K562 (cell line): ENCODE measurements at regions not wholly inside any gene's neighbourhood (a gene's known extent, or its start where the extent isn't known, plus 50 kb on each side); places are given as distances from the start of the nearest gene placed in this dataset.

Source experiments
- ATAC-seq: fragments of 200-7000 bp; cut with Tn5 transposase; 3 replicates; pipeline ENCODE4 v1.9.1; 2020; ENCODE audit warnings: moderate library complexity
- BruUV-seq: library from RNA; stranded (reverse); fragments of 400-500 nt; replicated peaks from 2 replicates; lab custom pipeline; 2021; lab: Mats Ljungman, UMichigan
- CTCF ChIA-PET: fragments of 300-600 bp; formaldehyde crosslinking; extraction: SDS; loops from one replicate; lab custom pipeline; 2021; ENCODE audit warnings: low intra/inter-chr PET ratio; lab: Yijun Ruan, JAX
- POLR2A ChIA-PET: fragments of 300-600, 350-650 bp; sonication (Branson Sonifier 250); formaldehyde crosslinking; extraction: SDS; loops from one replicate; lab custom pipeline; 2021; ENCODE audit warnings: antibody characterized with exemption, inconsistent platforms; lab: Yijun Ruan, JAX
- DNase-seq, 4 experiments: peaks; one replicate each; pipeline versions ENCODE4 v3.0.0 to v3.0.0-alpha.2; 2011 to 2018; ENCODE audit warnings: low spot score in 3 of 4, mixed read lengths in 3 of 4; ENCODE audit errors: extremely low read depth in 1 of 4
- FAIRE-seq: peaks from 2 replicates; lab custom pipeline; 2011; peaks lifted over from hg19 to GRCh38; lab: Jason Lieb, UNC
- H2AFZ ChIP-seq: 2 replicates; pipeline ENCODE4 v1.6.0; 2011; ENCODE audit warnings: low read depth, low read length, control low read depth, inconsistent platforms
- H3K27ac ChIP-seq: fragments of 200-600 bp; 3 replicates; pipeline ENCODE4 v1.8.0; 2011; ENCODE audit warnings: low read depth, mild to moderate bottlenecking, control low read depth, inconsistent platforms, low read length, moderate library complexity, mixed read lengths; ENCODE audit errors: extremely low read depth
- H3K27me3 ChIP-seq, 2 experiments: fragments of 300-600 bp in 1 of 2; 2 replicates in 1 of 2; 3 replicates in 1 of 2; pipeline versions ENCODE4 v1.6.0 to v1.8.0; 2011; ENCODE audit warnings: inconsistent platforms in 2 of 2, low read length in 2 of 2, mild to moderate bottlenecking in 1 of 2, mixed read lengths in 1 of 2, moderate library complexity in 1 of 2; ENCODE audit not compliant: control insufficient read depth in 2 of 2, insufficient read depth in 2 of 2
- H3K36me3 ChIP-seq: fragments of 300-600 bp; 3 replicates; pipeline ENCODE4 v1.8.0; 2011; ENCODE audit warnings: mild to moderate bottlenecking, low read length, inconsistent platforms; ENCODE audit not compliant: control insufficient read depth, insufficient read depth
- H3K4me1 ChIP-seq, 2 experiments: fragments of 200-600 bp in 1 of 2; replicated peaks in 1 of 2; 2 replicates in 1 of 2; 3 replicates in 1 of 2; pipeline versions ENCODE4 v1.5.1 to v1.8.0; 2011; ENCODE audit warnings: inconsistent platforms in 2 of 2, low read length in 2 of 2, mild to moderate bottlenecking in 1 of 2, mixed read lengths in 1 of 2, moderate library complexity in 1 of 2; ENCODE audit not compliant: control insufficient read depth in 2 of 2, insufficient read depth in 2 of 2
- H3K4me2 ChIP-seq: 2 replicates; pipeline ENCODE4 v1.6.1; 2011; ENCODE audit warnings: low read length, control low read depth, inconsistent platforms, mixed read lengths; ENCODE audit not compliant: insufficient read depth
- H3K4me3 ChIP-seq: fragments of 200-600 bp; sonication (generic), shearing (Covaris generic); 2 replicates; pipeline ENCODE4 v1.5.1; 2016; ENCODE audit warnings: control low read depth, inconsistent platforms
- H3K79me2 ChIP-seq: fragments of 200-600 bp; 3 replicates; pipeline ENCODE4 v1.8.0; 2011; ENCODE audit warnings: low read length, inconsistent platforms; ENCODE audit not compliant: control insufficient read depth, insufficient read depth
- H3K9ac ChIP-seq, 2 experiments: 2 replicates each; pipeline versions ENCODE4 v1.6.0 to v1.6.1; 2011; ENCODE audit warnings: low read depth in 2 of 2, low read length in 2 of 2, control low read depth in 1 of 2, inconsistent platforms in 1 of 2, mild to moderate bottlenecking in 1 of 2, mixed read lengths in 1 of 2; ENCODE audit not compliant: insufficient read depth in 1 of 2
- H3K9me1 ChIP-seq: one replicate; pipeline ENCODE4 v1.6.0; 2011; ENCODE audit warnings: inconsistent platforms, mild to moderate bottlenecking, low read length, moderate library complexity; ENCODE audit not compliant: control insufficient read depth, insufficient read depth
- H3K9me3 ChIP-seq: replicated peaks from 2 replicates; pipeline ENCODE4 v1.5.1; 2011; ENCODE audit warnings: low read depth, low read length, inconsistent platforms; ENCODE audit not compliant: control insufficient read depth, insufficient read depth
- H4K20me1 ChIP-seq: replicated peaks from 2 replicates; pipeline ENCODE4 v1.6.1; 2011; ENCODE audit warnings: low read length, inconsistent platforms, mixed read lengths; ENCODE audit not compliant: control insufficient read depth, insufficient read depth
- CBX8 ChIP-seq: fragments of 200-600 bp; sonication (generic); IDR thresholded peaks from 2 replicates; pipeline ENCODE4 v1.6.1; 2012; ENCODE audit warnings: borderline replicate concordance, mixed run types, low read depth, mild to moderate bottlenecking, moderate library complexity, mixed read lengths, low read length, control low read depth, inconsistent platforms; ENCODE audit not compliant: poor library complexity, severe bottlenecking; ENCODE audit errors: extremely low read depth
- CREBBP ChIP-seq: IDR thresholded peaks from one replicate; pipeline ENCODE4 v1.6.1; 2012; ENCODE audit warnings: low read depth, mild to moderate bottlenecking, control low read depth, inconsistent platforms, low read length
- MEIS2 ChIP-seq: fragments of 450-650 bp; IDR thresholded peaks from 2 replicates; pipeline ENCODE4 v1.6.1; 2014; ENCODE audit warnings: mild to moderate bottlenecking; ENCODE audit not compliant: partially characterized antibody
- PURB ChIP-seq: sonication (generic); formaldehyde crosslinking; IDR thresholded peaks from 2 replicates; pipeline ENCODE4 v1.9.0; 2021; ENCODE audit warnings: low read depth, mild to moderate bottlenecking, missing genetic modification reagents
- SRSF9 ChIP-seq: fragments of 200-400 bp; formaldehyde crosslinking; IDR thresholded peaks from 2 replicates; pipeline ENCODE4 v1.6.1; 2017; ENCODE audit warnings: low read depth, low read length, borderline replicate concordance
- WGBS: fragments of 100-300 bp; shearing (Covaris generic); methylation state at CpG from one replicate; pipeline ENCODE4 v1.1.6; 2016; ENCODE audit warnings: low coverage, mixed read lengths; ENCODE audit not compliant: insufficient coverage; ENCODE audit errors: missing lambda C conversion rate; 5-methylcytosine and 5-hydroxymethylcytosine counted together
- in situ Hi-C: fragments of 300-500 bp; cut with MboI; formaldehyde crosslinking; loops from 4 replicates; pipeline ENCODE4 v1.15.0; 2018; ENCODE audit warnings: inconsistent platforms, mixed read lengths
- intact Hi-C: fragments of 100-400 bp; cut with micrococcal nuclease; formaldehyde crosslinking; loops from 2 replicates; pipeline ENCODE4 v1.14.2; 2022
- TF ChIP-seq, protein P1 (sequence below): fragments of 450-650 bp; IDR thresholded peaks from 2 replicates; pipeline ENCODE4 v1.6.1; 2016
- TF ChIP-seq, protein P2 (sequence below), 2 experiments: IDR thresholded peaks in 1 of 2; conservative IDR thresholded peaks in 1 of 2; 2 replicates each; pipeline ENCODE4 v1.6.1; 2016; ENCODE audit warnings: low read depth in 2 of 2, mild to moderate bottlenecking in 1 of 2, missing compliant biosample characterization in 1 of 2, missing genetic modification characterization in 1 of 2, moderate library complexity in 1 of 2

DNA sequence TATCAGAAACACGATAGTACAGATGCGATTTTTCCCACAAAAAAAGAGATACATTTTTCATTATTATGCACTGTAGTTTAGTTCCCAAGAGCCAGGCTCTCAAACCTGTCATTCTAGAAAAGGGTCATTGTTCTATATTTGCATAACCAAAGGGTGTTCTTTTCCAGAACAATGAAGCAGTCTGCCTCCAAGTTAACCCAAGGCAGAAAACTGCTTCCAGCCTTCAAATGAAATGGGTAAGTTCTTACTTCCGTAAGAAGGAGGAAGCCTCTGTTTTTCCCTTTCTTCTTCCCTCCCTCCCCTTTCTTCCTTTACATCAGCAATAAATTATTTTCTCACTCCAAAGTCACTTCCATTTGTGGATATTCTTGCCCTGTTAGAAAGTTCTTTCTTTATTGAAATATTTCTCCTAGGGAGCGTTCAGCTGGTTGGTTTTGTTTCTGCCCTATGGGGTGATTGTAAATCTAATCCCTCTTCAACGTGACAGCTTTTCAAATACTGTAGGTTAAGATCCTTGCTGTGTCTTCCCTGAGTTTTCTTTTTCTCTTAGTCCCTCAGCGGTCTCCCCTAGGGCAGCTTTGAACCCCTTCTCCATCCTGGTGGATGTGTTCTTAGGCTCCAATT lies 77.3 kb upstream of the PTGFRN start:
- Histone ChIP-seq H3K36me3 (no peaks in the 10 kb centered on the region), H3K9ac (no peak overlapping the region), H3K4me1 (peaks cover 3 to 22% of the 10 kb centered on the region in 2 experiments; a peak in 4 of 5 replicates), H3K9me3 (peaks cover 8% of the 10 kb centered on the region), H3K9me1 (no peaks in the 10 kb centered on the region), H4K20me1 (no peaks in the 10 kb centered on the region), H3K4me2 (no peak overlapping the region), H3K4me3 (no peak overlapping the region), H3K27ac (no peak overlapping the region), H3K79me2 (no peaks in the 10 kb centered on the region), H2AFZ (peak overlapping the region; percentile 70), H3K27me3 (no peaks in the 10 kb centered on the region)
- ATAC-seq (peak; percentile 28), DNase-seq (no peak), FAIRE-seq (no peak)
- BruUV-seq: no TSS peak
- in situ Hi-C loops (no loop called here), intact Hi-C loops (no loop called here)
- POLR2A ChIA-PET: interaction anchor here (1.2 kb wide), 1 partner anchor 9 kb away, joined by 3 read pairs; no protein-coding TSS in a partner anchor
- TF ChIP-seq, protein P1, sequence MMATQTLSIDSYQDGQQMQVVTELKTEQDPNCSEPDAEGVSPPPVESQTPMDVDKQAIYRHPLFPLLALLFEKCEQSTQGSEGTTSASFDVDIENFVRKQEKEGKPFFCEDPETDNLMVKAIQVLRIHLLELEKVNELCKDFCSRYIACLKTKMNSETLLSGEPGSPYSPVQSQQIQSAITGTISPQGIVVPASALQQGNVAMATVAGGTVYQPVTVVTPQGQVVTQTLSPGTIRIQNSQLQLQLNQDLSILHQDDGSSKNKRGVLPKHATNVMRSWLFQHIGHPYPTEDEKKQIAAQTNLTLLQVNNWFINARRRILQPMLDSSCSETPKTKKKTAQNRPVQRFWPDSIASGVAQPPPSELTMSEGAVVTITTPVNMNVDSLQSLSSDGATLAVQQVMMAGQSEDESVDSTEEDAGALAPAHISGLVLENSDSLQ: peak; percentile 60
- peak; percentile 66 for TF ChIP-seq MEIS2
- no peak for TF ChIP-seq SRSF9
- TF ChIP-seq, protein P2, sequence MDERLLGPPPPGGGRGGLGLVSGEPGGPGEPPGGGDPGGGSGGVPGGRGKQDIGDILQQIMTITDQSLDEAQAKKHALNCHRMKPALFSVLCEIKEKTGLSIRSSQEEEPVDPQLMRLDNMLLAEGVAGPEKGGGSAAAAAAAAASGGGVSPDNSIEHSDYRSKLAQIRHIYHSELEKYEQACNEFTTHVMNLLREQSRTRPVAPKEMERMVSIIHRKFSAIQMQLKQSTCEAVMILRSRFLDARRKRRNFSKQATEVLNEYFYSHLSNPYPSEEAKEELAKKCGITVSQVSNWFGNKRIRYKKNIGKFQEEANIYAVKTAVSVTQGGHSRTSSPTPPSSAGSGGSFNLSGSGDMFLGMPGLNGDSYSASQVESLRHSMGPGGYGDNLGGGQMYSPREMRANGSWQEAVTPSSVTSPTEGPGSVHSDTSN (CRISPR knock-in tag; IDR thresholded peaks at IDR 0.05; ENCODE audit: low read depth): no peak
- TF ChIP-seq, protein P2 (tag; conservative IDR thresholded peaks at IDR 0.05; ENCODE audit: low read depth): peak; percentile 66
- TF ChIP-seq CBX8: no peak
- TF ChIP-seq CREBBP: no peak
- TF ChIP-seq PURB (CRISPR knock-in tag): no peak
- CTCF ChIA-PET: interaction anchor here (0.6 kb wide), 1 partner anchor 224 kb away, joined by 3 read pairs; no protein-coding TSS in a partner anchor
- 44% methylated on average over 6 of the region's 6 CpGs for WGBS
